ENCODE measurements at regions not wholly inside any gene's neighbourhood (a gene's known extent, or its start where the extent isn't known, plus 50 kb on each side); places are given as distances from the start of the nearest gene placed in this dataset.

DNA sequence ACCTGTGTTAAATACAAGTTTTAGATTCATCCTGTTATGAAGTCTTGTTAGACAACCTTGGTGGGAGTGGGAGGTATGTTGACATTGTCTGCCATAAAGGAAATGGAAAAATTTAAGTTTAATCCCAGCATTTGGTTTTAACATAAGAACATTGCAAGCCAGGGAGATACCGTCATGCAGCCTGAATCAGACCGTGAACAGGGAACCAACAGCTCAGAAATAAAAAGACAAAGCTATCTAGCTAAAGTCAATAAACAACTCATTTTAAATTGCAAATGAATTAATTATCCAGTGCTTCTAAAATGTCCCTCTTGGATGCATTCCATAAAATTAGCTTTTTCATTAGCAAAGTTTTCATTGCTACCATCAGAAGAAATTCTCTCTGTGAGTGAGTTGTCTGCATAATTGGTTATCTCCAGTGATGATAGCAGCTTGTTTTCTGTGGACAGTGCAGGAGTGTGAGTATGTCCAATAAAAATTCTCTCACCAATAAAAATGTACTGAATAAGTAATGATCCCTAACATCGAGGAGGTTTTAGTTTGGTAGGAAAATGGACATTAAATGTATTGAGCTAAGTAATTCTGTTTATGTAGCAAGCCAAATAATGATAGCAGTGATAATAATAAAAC lies 170.6 kb upstream of the TMTC4 start:
- H4K8ac ChIP-seq (replicated peaks; ENCODE audit: insufficient read length, low read depth, low read length), result no peak overlapping the region
- no peak overlapping the region for H2BK20ac ChIP-seq (ENCODE audit: low read depth, low read length, poor library complexity, severe bottlenecking)
- H3K79me1 ChIP-seq (ENCODE audit: insufficient read depth, low read depth, low read length, poor library complexity, severe bottlenecking), result no peaks in the 10 kb centered on the region
- Mint-ChIP-seq H3K36me3 (ENCODE audit: insufficient read depth in 1 of 3, low read depth in 3 of 3) (peaks cover 0 to 6% (median 0%) of the 10 kb centered on the region in 3 experiments; a peak in 3 of 7 replicates), H3K9me3 (no peaks in the 10 kb centered on the region; a peak in 3 of 5 replicates), H3K27me3 (ENCODE audit: low read depth) (no peaks in the 10 kb centered on the region), H3K4me3 (no peak overlapping the region), H3K27ac (no peak overlapping the region), H3K4me1 (no peaks in the 10 kb centered on the region)
- H3K9ac ChIP-seq (ENCODE audit: extremely low read depth, insufficient read length, low read length), result no peak overlapping the region
- H3K56ac ChIP-seq (ENCODE audit: insufficient read length, low read depth, low read length), result no peak overlapping the region
- H2BK12ac ChIP-seq (ENCODE audit: insufficient read length, low read depth, low read length), result no peak overlapping the region
- no peak overlapping the region for H2BK15ac ChIP-seq (ENCODE audit: low read depth, low read length)
- no peak for DNase-seq
- H3K23ac ChIP-seq (ENCODE audit: insufficient read length, low read depth, low read length), result no peak overlapping the region
- H3K9me3 ChIP-seq (ENCODE audit: control insufficient read depth, low read depth, low read length), result no peaks in the 10 kb centered on the region
- WGBS (ENCODE audit: extremely low coverage, insufficient read length, low lambda C conversion rate), result no CpG with 5 or more reads among the region's 3 CpGs
- no peaks in the 10 kb centered on the region for H4K20me1 ChIP-seq (ENCODE audit: control insufficient read depth, insufficient read depth, insufficient read length)
- no peaks in the 10 kb centered on the region for H3K23me2 ChIP-seq (ENCODE audit: insufficient read length, low read depth, low read length, poor library complexity, severe bottlenecking)
- no peaks in the 10 kb centered on the region for H3K79me2 ChIP-seq (ENCODE audit: insufficient read depth, low read length)
- H4K91ac ChIP-seq (ENCODE audit: insufficient read length, low read depth, low read length), result no peak overlapping the region
- H3K14ac ChIP-seq (ENCODE audit: insufficient read depth, low read length), result no peak overlapping the region
- H3T11ph ChIP-seq (ENCODE audit: low read length), result no peak overlapping the region
- H3K27me3 ChIP-seq (ENCODE audit: insufficient read depth, low read length), result no peaks in the 10 kb centered on the region
- H2BK120ac ChIP-seq (ENCODE audit: low read depth, low read length, poor library complexity, severe bottlenecking), result no peak overlapping the region
- no peak overlapping the region for H3K27ac ChIP-seq (ENCODE audit: insufficient read length, low read depth, low read length)
- no peak overlapping the region for H4K5ac ChIP-seq (ENCODE audit: insufficient read length, low read depth, low read length)
- H2AFZ ChIP-seq (ENCODE audit: low read length), result no peak overlapping the region
- H3K4me2 ChIP-seq (ENCODE audit: insufficient read depth, insufficient read length, low read length), result no peak overlapping the region
- no peak overlapping the region for H3K18ac ChIP-seq (ENCODE audit: insufficient read length, low read depth, low read length)
- TF ChIP-seq, protein P1, sequence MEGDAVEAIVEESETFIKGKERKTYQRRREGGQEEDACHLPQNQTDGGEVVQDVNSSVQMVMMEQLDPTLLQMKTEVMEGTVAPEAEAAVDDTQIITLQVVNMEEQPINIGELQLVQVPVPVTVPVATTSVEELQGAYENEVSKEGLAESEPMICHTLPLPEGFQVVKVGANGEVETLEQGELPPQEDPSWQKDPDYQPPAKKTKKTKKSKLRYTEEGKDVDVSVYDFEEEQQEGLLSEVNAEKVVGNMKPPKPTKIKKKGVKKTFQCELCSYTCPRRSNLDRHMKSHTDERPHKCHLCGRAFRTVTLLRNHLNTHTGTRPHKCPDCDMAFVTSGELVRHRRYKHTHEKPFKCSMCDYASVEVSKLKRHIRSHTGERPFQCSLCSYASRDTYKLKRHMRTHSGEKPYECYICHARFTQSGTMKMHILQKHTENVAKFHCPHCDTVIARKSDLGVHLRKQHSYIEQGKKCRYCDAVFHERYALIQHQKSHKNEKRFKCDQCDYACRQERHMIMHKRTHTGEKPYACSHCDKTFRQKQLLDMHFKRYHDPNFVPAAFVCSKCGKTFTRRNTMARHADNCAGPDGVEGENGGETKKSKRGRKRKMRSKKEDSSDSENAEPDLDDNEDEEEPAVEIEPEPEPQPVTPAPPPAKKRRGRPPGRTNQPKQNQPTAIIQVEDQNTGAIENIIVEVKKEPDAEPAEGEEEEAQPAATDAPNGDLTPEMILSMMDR (conservative IDR thresholded peaks at IDR 0.05), result no peak
- no peak overlapping the region for H2AK5ac ChIP-seq (ENCODE audit: insufficient read length, low read length)
- no peak overlapping the region for H3K4ac ChIP-seq (ENCODE audit: low read depth, low read length)
- H2BK5ac ChIP-seq (ENCODE audit: insufficient read length, low read length), result no peak overlapping the region
- no peaks in the 10 kb centered on the region for H3K4me1 ChIP-seq (ENCODE audit: insufficient read depth, low read length)

Measured in H9 (cell line).